Neural cell (in vitro differentiated cells): ENCODE measurements at regions not wholly inside any gene's neighbourhood (a gene's known extent, or its start where the extent isn't known, plus 50 kb on each side); places are given as distances from the start of the nearest gene placed in this dataset.

Source experiments
- H2AFZ ChIP-seq: fragments of 200-600, 300-800 bp; sonication (generic), shearing (Covaris generic); 2 replicates; pipeline ENCODE4 v1.6.0; 2014; ENCODE audit warnings: low read depth, mild to moderate bottlenecking, antibody characterized with exemption, low read length, moderate library complexity
- H3F3A ChIP-seq: fragments of 200-600 bp; shearing (Covaris generic); 2 replicates; pipeline ENCODE4 v1.6.1; 2016; ENCODE audit warnings: mild to moderate bottlenecking, moderate library complexity, mixed read lengths, antibody characterized with exemption, low read length; ENCODE audit not compliant: insufficient read depth, poor library complexity, severe bottlenecking
- H3K27ac ChIP-seq: fragments of 200-600, 300-800 bp; sonication (generic), shearing (Covaris generic); 2 replicates; pipeline ENCODE4 v1.5.1; 2014; ENCODE audit warnings: mild to moderate bottlenecking, low read length, moderate library complexity
- H3K27me3 ChIP-seq: fragments of 300-800, 200-600 bp; sonication (generic), shearing (Covaris generic); 2 replicates; pipeline ENCODE4 v1.6.0; 2014; ENCODE audit warnings: mild to moderate bottlenecking, low read depth, low read length, moderate library complexity; ENCODE audit not compliant: insufficient read depth
- H3K36me3 ChIP-seq: fragments of 300-800, 200-600 bp; sonication (generic), shearing (Covaris generic); 2 replicates; pipeline ENCODE4 v1.5.1; 2014; ENCODE audit warnings: mild to moderate bottlenecking, antibody characterized with exemption, low read length, moderate library complexity; ENCODE audit not compliant: insufficient read depth
- H3K4me2 ChIP-seq: fragments of 300-800, 200-600 bp; sonication (generic), shearing (Covaris generic); 2 replicates; pipeline ENCODE4 v1.6.0; 2014; ENCODE audit warnings: mild to moderate bottlenecking, low read length
- H3K4me3 ChIP-seq: fragments of 300-800, 200-600 bp; sonication (generic), shearing (Covaris generic); 2 replicates; pipeline ENCODE4 v1.5.1; 2014; ENCODE audit warnings: mild to moderate bottlenecking, low read length, moderate library complexity
- H3K79me2 ChIP-seq: fragments of 200-600 bp; shearing (Covaris generic); replicated peaks from 2 replicates; pipeline ENCODE4 v1.6.0; 2014; ENCODE audit warnings: mild to moderate bottlenecking, low read length, moderate library complexity; ENCODE audit not compliant: insufficient read depth
- H3K9ac ChIP-seq: fragments of 300-800, 200-600 bp; sonication (generic), shearing (Covaris generic); 2 replicates; pipeline ENCODE4 v1.6.1; 2016; ENCODE audit warnings: mild to moderate bottlenecking, low read length, mixed read lengths
- H3K9me2 ChIP-seq: fragments of 200-600 bp; shearing (Covaris generic); 2 replicates; pipeline ENCODE4 v1.6.1; 2016; ENCODE audit warnings: mild to moderate bottlenecking, low read length, mixed read lengths; ENCODE audit not compliant: insufficient read depth
- H3K9me3 ChIP-seq: fragments of 200-600, 300-800 bp; sonication (generic), shearing (Covaris generic); 2 replicates; pipeline ENCODE4 v1.6.1; 2016; ENCODE audit warnings: mild to moderate bottlenecking, mixed run types, low read length, moderate library complexity, mixed read lengths
- H4K20me1 ChIP-seq: fragments of 200-600 bp; shearing (Covaris generic); 2 replicates; pipeline ENCODE4 v1.6.1; 2016; ENCODE audit warnings: mild to moderate bottlenecking, mixed run types; ENCODE audit not compliant: insufficient read depth
- EP300 ChIP-seq: fragments of 450-650 bp; conservative IDR thresholded peaks from 2 replicates; pipeline ENCODE4 v1.6.1; 2014; ENCODE audit warnings: antibody characterized with exemption, mild to moderate bottlenecking, moderate library complexity; ENCODE audit not compliant: poor library complexity, severe bottlenecking
- EZH2 ChIP-seq: fragments of 200-600, 300-800 bp; shearing (Covaris generic), sonication (generic); IDR thresholded peaks from 2 replicates; pipeline ENCODE4 v1.6.1; 2014; ENCODE audit warnings: antibody characterized with exemption, low read length, borderline replicate concordance, mild to moderate bottlenecking; ENCODE audit not compliant: insufficient read depth, poor library complexity, severe bottlenecking
- POLR2AphosphoS5 ChIP-seq: IDR thresholded peaks from 2 replicates; pipeline ENCODE4 v1.6.1; 2012
- RAD21 ChIP-seq: fragments of 450-650 bp; conservative IDR thresholded peaks from 2 replicates; pipeline ENCODE4 v1.6.1; 2014; ENCODE audit warnings: antibody characterized with exemption, mild to moderate bottlenecking, moderate library complexity
- SMC3 ChIP-seq: fragments of 450-650 bp; conservative IDR thresholded peaks from 2 replicates; pipeline ENCODE4 v1.6.1; 2014; ENCODE audit warnings: antibody characterized with exemption, mild to moderate bottlenecking, moderate library complexity; ENCODE audit not compliant: poor library complexity
- TAF1 ChIP-seq: IDR thresholded peaks from 2 replicates; pipeline ENCODE4 v1.6.1; 2012; ENCODE audit warnings: low read depth
- TF ChIP-seq, protein P1 (sequence below): fragments of 450-650 bp; IDR thresholded peaks from 2 replicates; pipeline ENCODE4 v1.5.1; 2014; ENCODE audit warnings: antibody characterized with exemption, mild to moderate bottlenecking, moderate library complexity; ENCODE audit not compliant: poor library complexity, severe bottlenecking
- TF ChIP-seq, protein P2 (sequence below): IDR thresholded peaks from 2 replicates; pipeline ENCODE4 v1.6.1; 2012; ENCODE audit warnings: borderline replicate concordance

DNA sequence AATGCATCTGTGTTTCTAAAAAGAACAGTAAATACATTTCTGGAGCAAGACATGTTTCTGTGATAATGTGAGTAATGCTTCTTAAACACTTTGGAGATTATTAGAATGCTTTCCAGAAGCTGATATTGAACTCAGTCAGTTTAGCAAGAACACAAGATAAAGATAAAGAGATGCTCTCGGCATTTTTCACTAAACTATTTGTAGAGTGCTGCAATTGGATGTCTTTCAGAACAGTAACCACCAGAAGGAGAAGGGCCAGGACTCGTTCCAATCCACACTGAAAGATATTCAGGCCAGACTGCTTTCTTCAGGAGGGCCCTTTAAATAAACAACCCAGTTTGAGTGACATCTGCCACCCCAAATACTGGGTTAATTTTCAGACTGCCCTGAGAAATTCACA, 456.0 kb downstream of the TBC1D4 start:
- TF ChIP-seq SMC3, result no peak
- TF ChIP-seq, protein P1, sequence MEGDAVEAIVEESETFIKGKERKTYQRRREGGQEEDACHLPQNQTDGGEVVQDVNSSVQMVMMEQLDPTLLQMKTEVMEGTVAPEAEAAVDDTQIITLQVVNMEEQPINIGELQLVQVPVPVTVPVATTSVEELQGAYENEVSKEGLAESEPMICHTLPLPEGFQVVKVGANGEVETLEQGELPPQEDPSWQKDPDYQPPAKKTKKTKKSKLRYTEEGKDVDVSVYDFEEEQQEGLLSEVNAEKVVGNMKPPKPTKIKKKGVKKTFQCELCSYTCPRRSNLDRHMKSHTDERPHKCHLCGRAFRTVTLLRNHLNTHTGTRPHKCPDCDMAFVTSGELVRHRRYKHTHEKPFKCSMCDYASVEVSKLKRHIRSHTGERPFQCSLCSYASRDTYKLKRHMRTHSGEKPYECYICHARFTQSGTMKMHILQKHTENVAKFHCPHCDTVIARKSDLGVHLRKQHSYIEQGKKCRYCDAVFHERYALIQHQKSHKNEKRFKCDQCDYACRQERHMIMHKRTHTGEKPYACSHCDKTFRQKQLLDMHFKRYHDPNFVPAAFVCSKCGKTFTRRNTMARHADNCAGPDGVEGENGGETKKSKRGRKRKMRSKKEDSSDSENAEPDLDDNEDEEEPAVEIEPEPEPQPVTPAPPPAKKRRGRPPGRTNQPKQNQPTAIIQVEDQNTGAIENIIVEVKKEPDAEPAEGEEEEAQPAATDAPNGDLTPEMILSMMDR, result no peak
- TF ChIP-seq POLR2AphosphoS5, result no peak
- TF ChIP-seq RAD21, result no peak
- TF ChIP-seq TAF1, result no peak
- no peak for TF ChIP-seq EZH2
- TF ChIP-seq, protein P2, sequence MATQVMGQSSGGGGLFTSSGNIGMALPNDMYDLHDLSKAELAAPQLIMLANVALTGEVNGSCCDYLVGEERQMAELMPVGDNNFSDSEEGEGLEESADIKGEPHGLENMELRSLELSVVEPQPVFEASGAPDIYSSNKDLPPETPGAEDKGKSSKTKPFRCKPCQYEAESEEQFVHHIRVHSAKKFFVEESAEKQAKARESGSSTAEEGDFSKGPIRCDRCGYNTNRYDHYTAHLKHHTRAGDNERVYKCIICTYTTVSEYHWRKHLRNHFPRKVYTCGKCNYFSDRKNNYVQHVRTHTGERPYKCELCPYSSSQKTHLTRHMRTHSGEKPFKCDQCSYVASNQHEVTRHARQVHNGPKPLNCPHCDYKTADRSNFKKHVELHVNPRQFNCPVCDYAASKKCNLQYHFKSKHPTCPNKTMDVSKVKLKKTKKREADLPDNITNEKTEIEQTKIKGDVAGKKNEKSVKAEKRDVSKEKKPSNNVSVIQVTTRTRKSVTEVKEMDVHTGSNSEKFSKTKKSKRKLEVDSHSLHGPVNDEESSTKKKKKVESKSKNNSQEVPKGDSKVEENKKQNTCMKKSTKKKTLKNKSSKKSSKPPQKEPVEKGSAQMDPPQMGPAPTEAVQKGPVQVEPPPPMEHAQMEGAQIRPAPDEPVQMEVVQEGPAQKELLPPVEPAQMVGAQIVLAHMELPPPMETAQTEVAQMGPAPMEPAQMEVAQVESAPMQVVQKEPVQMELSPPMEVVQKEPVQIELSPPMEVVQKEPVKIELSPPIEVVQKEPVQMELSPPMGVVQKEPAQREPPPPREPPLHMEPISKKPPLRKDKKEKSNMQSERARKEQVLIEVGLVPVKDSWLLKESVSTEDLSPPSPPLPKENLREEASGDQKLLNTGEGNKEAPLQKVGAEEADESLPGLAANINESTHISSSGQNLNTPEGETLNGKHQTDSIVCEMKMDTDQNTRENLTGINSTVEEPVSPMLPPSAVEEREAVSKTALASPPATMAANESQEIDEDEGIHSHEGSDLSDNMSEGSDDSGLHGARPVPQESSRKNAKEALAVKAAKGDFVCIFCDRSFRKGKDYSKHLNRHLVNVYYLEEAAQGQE, result no peak
- H3K27ac ChIP-seq, result no peak overlapping the region
- no peak overlapping the region for H3K4me2 ChIP-seq
- H3K9me2 ChIP-seq, result no peaks in the 10 kb centered on the region
- H3K9ac ChIP-seq, result no peak overlapping the region
- no peaks in the 10 kb centered on the region for H3K9me3 ChIP-seq
- no peaks in the 10 kb centered on the region for H3K36me3 ChIP-seq
- H3K4me3 ChIP-seq, result no peak overlapping the region
- H4K20me1 ChIP-seq, result no peaks in the 10 kb centered on the region
- no peaks in the 10 kb centered on the region for H3F3A ChIP-seq
- no peak overlapping the region for H2AFZ ChIP-seq
- no peaks in the 10 kb centered on the region for H3K27me3 ChIP-seq
- H3K79me2 ChIP-seq, result no peaks in the 10 kb centered on the region

DNA sequence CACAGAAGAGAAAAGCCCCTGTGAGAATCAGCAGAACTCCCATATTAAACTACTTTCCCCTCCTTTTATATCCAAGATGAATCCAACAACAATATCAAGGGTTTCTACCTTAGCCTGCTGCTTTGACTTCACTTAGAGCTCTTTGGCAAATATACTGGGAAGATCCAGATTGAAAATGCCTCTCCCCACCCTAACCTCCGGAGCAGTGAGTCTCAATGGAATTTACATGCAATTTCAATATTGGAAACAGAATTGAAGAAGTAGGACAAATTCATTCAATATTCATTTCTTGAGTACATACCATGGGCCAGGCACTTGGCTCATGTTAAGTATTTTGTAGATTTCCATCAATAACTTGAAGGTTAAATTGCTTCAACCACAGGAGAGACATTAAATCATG, 457.4 kb downstream of the TBC1D4 start:
- H3K27me3 ChIP-seq, result no peaks in the 10 kb centered on the region
- no peak for TF ChIP-seq TAF1
- no peak for TF ChIP-seq RAD21
- peak; percentile 16 for TF ChIP-seq EP300
- no peaks in the 10 kb centered on the region for H3K79me2 ChIP-seq
- H3K9me3 ChIP-seq, result no peaks in the 10 kb centered on the region
- H3K4me2 ChIP-seq, result no peak overlapping the region
- no peak overlapping the region for H3K27ac ChIP-seq
- H3K4me3 ChIP-seq, result no peak overlapping the region
- no peak overlapping the region for H3K9ac ChIP-seq
- H4K20me1 ChIP-seq, result no peaks in the 10 kb centered on the region
- no peaks in the 10 kb centered on the region for H3K36me3 ChIP-seq
- H2AFZ ChIP-seq, result no peak overlapping the region
- no peaks in the 10 kb centered on the region for H3F3A ChIP-seq
- no peaks in the 10 kb centered on the region for H3K9me2 ChIP-seq

DNA sequence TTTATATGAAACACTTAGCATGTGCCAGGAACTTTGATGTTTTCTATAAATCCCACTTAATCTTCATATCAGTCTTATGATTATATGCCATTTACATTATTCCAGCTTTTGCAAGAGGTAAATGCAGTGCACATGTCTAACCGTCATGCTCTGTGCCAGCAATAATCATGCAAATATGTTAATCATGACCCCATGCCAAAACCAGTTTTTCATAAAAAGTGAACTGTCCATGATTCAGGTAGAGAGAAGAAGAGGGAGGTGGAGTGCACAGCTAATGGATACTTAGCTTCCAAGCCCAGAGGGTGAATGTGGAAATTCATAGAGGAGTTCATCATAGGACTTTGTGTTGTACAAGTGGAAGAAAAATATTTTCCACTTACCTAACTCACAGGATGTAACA, 458.4 kb downstream of the TBC1D4 start:
- H4K20me1 ChIP-seq, result no peaks in the 10 kb centered on the region
- H3K4me2 ChIP-seq, result no peak overlapping the region
- H3F3A ChIP-seq, result no peaks in the 10 kb centered on the region
- no peak overlapping the region for H3K9ac ChIP-seq
- H3K27me3 ChIP-seq, result no peaks in the 10 kb centered on the region
- H2AFZ ChIP-seq, result no peak overlapping the region
- no peaks in the 10 kb centered on the region for H3K9me2 ChIP-seq
- no peak overlapping the region for H3K27ac ChIP-seq
- no peaks in the 10 kb centered on the region for H3K79me2 ChIP-seq
- no peaks in the 10 kb centered on the region for H3K9me3 ChIP-seq
- H3K36me3 ChIP-seq, result no peaks in the 10 kb centered on the region
- H3K4me3 ChIP-seq, result no peak overlapping the region
- TF ChIP-seq POLR2AphosphoS5 (no peak), EZH2 (no peak)
